ENCODE measurements at regions not wholly inside any gene's neighbourhood (a gene's known extent, or its start where the extent isn't known, plus 50 kb on each side); places are given as distances from the start of the nearest gene placed in this dataset.

- Histone ChIP-seq H3K27me3 (no peaks in the 10 kb centered on the region), H3K27ac (no peak overlapping the region), H3K4me1 (peaks cover 0 to 7% (median 0%) of the 10 kb centered on the region in 12 donors), H3K9me3 (no peaks in the 10 kb centered on the region), H3K36me3 (no peaks in the 10 kb centered on the region), H3K4me3 (no peak overlapping the region)
- DNase-seq (no peak), ATAC-seq (no peak)
- no peak for TF ChIP-seq POLR2A (IDR thresholded peaks at IDR 0.05)
- TF ChIP-seq CTCF (IDR thresholded peaks at IDR 0.05) = no peak
- WGBS, 4 donors = 0 to 37% (median 0%) methylated on average over 1 of the region's 1 CpG; no CpG with 5 or more reads in 1 of the 4 donors
- intact Hi-C loops (cut with DNase I) = no loop called here
These were observed 198.9 kb downstream of the FBXO8 start for GRCh38 chr4:174084542-174084941.

GRCh38 chr4:174080361-174080760, 203.1 kb downstream of the FBXO8 start:
- no peaks in the 10 kb centered on the region for H3K36me3 ChIP-seq
- ATAC-seq (no peak), DNase-seq (no peak)
- H3K27me3 ChIP-seq = no peaks in the 10 kb centered on the region
- H3K4me1 ChIP-seq = no peaks in the 10 kb centered on the region
- no peak overlapping the region for H3K4me3 ChIP-seq
- no peak overlapping the region for H3K27ac ChIP-seq
- H3K9me3 ChIP-seq = no peaks in the 10 kb centered on the region
- intact Hi-C loops (cut with DNase I) = no loop called here
- TF ChIP-seq POLR2A (IDR thresholded peaks at IDR 0.05) (no peak), CTCF (IDR thresholded peaks at IDR 0.05) (no peak)

DNA sequence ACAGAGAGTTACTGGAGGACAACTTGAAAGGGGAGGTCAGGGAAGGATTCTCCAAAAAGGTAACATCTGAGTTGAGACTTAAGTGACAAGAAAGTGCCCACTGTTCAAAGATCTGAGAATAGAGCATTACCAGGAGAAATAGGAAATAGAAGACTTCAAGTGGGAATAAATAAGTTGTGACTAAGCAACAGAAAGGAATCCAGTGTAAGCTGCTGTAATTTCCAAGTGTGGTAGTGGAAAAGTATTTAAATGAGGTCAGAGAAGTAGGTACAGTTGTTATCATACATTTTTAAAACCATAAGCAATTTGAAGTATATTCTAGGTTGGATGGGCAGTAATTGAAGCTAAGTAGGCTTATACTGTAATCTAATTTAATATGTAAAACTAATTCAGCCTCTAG, 211.9 kb downstream of the FBXO8 start:
- TF ChIP-seq CTCF (IDR thresholded peaks at IDR 0.05) (no peak), POLR2A (IDR thresholded peaks at IDR 0.05) (no peak)

DNA sequence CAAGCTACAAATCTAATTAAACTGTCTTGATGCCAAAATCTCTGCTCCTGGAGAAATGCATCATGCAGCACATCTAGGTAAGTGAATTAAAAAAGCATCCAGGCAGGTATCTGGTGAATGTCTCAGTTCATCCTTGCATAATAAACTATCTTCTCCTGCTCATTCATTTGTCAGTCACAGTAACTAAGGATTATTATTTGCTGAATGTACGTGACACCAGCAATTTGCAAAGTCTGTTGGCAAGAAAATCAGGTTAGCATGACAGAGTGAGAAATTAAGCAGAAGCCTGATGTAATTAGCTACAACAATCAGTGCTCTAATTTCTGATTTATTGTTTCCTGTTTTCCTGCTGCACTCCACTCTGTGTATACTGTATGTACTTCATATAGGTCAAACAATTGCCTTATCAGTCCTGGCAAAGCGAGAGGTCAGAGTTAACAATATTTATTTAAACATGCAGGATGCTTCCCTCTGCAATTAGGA, 213.6 kb downstream of the FBXO8 start:
- intact Hi-C loops (cut with DNase I) = no loop called here
- DNase-seq (no peak), ATAC-seq (no peak)
- Histone ChIP-seq H3K36me3 (no peaks in the 10 kb centered on the region), H3K4me3 (no peak overlapping the region), H3K27me3 (no peaks in the 10 kb centered on the region), H3K4me1 (peaks cover 0 to 10% (median 0%) of the 10 kb centered on the region in 12 donors), H3K27ac (no peak overlapping the region), H3K9me3 (no peaks in the 10 kb centered on the region)
- TF ChIP-seq POLR2A (IDR thresholded peaks at IDR 0.05) = no peak
- TF ChIP-seq CTCF (IDR thresholded peaks at IDR 0.05) = no peak
- 28 to 38% (median 32%) methylated on average over 2 of the region's 2 CpGs for whole genome bisulfite sequencing, 4 donors

More for the DNA sequence above, 211.9 kb downstream of the FBXO8 start:
- ATAC-seq (no peak), DNase-seq (no peak)
- H3K27me3 ChIP-seq = no peaks in the 10 kb centered on the region
- intact Hi-C loops (cut with DNase I) = no loop called here
- H3K4me3 ChIP-seq = no peak overlapping the region
- no peaks in the 10 kb centered on the region for H3K36me3 ChIP-seq
- H3K9me3 ChIP-seq = no peaks in the 10 kb centered on the region
- H3K4me1 ChIP-seq = peaks cover 0 to 10% (median 0%) of the 10 kb centered on the region in 12 donors
- H3K27ac ChIP-seq = no peak overlapping the region

Measured in heart left ventricle (tissue), 16 donors.